HG03039 (cell line): ENCODE measurements at regions not wholly inside any gene's neighbourhood (a gene's known extent, or its start where the extent isn't known, plus 50 kb on each side); places are given as distances from the start of the nearest gene placed in this dataset.

ENCODE experiments used
- ATAC-seq: cut with Tn5 transposase; IDR thresholded peaks from one replicate; pipeline ENCODE4 v1.9.1; 2021; ENCODE audit warnings: mild to moderate bottlenecking, moderate library complexity; ENCODE audit not compliant: unreplicated experiment

DNA sequence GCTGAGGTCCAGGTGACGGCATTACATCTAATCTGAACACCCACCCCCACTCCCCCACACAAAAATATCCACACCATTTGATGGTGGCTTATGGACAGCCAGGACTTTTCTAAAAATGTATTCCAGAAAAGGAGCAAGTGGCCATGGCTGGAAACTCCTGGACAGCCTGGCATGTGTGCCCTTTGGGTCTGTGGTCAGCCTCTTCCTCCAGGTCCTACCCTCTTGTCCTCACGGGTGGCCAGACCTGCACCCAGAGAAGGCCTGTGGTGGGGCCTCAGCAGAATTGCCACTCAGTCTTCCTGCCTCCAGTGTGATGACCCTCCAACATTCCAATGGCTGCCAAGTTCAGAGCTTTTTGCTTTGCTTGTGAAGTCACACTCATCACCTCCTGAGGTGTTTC, 600.6 kb downstream of the AJAP1 start:
- no peak for ATAC-seq

DNA sequence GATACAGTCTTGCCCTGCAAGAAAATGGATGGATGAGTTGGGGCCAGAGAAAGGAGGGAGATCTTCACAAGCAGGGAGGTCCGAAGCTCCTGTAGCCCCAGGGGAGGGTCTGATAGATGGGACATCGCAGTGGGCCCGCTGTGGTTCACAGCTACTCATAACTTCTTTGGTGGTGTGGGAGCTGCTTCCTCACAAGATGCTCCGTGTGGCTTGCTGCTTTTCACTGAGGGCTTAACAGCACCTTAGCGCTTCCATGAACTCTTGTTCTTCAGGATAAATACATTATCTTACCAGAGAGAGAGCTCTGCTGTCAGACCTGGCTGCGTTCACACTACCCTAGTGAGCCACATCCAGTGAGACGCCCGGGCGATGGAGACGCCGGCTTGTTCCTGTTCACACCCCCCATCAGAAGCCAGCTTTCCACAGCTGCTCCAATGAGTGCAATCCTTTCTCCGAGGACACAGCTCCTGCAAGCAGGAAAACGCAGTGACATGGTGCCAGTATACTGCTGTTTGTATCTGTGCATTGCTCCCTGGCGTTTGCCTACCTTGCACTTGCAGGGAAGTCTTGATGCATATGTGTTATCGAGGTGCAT, 599.8 kb downstream of the AJAP1 start:
- ATAC-seq, result no peak

DNA sequence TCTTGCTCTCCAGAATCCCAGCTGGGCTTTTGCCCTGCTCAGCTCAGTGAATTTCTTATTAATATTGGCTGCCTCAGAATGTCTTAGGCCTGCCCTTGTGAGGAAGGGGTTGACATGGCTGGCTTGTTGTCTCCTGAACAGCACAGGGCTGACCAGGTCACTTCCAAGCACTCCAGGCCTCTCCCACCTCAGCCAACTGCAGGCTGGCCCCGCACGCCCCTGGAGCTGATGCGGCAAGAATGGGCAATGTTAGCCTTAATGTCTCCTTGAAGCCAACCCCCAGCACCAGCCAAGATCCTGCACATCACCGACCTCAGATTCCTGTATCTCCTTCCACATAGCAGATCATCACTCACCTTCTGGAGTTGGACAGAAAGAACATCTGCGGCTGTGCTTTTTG, 598.6 kb downstream of the AJAP1 start:
- no peak for ATAC-seq

DNA sequence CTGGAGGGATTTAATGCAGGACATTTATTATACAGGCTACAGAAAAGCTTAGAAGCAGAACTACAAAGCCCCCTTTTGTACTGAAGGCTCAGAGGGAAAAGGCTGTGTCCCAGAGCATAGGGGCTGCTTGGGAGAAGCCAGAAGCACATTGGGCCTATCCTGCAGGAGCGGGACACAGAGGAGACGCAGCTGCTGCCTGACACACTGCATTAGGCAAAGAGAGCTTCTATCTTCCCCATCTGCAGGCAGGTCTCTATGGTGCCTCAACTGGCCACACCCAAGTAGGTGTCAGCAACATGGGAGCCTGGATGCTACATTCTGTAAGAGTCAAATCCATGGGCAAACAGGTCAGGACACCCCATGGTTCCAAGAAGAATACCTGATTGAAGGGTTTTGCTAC, 595.9 kb downstream of the AJAP1 start:
- no peak for ATAC-seq

DNA sequence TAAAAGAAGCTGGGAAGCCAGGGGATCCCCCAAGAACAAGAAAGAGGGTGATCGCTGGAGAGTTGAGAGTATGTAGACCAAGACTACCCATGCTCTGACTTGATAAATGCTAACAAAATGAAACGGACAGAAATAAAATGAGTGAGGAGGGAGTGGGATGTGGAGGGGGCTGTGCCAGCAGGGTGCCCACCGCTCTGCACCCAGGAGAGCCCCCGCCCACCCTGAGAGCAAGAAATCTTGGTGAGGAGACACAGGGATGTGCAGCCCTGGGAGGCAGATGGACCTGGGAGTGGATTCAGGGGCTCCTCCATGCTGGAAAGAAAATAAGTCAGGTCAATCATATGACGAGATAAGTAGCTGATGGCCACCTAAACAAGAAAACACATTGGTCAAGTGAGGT, 590.9 kb downstream of the AJAP1 start:
- ATAC-seq, result no peak

DNA sequence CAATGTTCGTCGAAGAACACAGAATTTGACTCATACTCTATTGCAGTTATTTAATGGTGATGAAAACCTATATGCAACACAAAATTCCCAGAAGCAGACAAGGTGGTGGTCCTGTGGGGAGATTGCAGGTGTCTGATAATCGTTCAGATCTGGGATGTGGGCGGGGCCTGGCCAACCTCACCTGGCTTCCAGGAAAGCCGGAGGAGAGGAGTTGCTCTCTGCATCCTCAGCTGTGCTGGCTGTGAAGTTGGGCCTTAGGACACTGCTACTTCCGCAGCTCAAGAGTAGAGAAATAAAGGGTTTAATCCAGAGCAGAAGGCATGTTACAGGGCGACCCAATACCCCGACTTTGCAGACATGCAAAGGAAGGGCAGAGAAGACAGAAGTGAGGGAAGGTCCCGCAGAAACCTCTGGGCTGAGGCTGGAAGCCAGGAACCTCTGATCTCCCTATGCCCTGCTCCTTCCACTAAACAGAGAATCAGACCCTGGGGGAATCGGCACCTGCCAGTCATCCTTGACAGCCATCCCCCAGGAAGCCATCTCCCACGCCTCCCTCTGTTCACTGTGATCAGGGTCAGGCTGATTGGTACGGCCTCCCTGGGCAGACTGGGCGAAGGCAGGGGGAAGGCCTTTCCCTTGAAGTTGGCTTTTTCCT, 590.3 kb downstream of the AJAP1 start:
- no peak for ATAC-seq

DNA sequence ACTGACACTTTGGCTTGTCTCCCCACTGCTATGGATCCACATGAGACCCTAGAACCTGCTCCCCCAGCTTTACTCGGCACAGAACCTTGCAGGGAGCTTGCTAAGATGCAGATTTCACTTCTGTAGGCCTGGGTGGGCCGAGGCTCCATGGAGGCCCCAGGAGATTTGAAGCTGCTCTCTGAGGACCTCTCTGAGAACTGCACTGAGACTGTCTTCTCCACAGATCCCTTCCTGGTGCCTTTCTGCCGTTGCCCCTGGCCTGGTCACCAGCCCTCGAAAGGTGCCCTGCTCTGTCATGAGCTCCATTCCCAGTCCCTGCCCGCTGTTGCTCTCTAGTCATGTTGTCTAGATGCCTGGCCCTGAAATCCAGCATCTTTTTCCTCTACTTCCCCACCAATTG, 588.4 kb downstream of the AJAP1 start:
- no peak for ATAC-seq

DNA sequence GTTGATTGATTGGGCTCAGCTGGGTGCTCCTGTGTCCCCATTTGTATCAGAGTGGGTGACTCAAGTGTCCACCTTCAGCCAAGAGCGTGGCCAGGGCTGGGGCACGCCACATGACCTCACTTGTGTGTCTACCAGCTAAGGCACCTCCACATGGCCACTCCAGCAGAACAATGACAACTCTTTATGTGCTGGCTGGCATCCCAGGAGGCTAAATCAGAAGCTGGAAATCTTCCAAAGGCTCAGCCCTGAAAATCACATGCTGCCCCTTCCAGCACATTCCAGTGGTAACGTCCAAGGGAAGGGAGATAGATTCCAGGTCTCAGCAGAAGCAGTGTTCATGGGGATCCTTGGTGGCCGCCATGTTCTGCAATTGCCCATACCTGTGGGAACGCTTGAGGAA, 585.5 kb downstream of the AJAP1 start:
- ATAC-seq, result no peak

DNA sequence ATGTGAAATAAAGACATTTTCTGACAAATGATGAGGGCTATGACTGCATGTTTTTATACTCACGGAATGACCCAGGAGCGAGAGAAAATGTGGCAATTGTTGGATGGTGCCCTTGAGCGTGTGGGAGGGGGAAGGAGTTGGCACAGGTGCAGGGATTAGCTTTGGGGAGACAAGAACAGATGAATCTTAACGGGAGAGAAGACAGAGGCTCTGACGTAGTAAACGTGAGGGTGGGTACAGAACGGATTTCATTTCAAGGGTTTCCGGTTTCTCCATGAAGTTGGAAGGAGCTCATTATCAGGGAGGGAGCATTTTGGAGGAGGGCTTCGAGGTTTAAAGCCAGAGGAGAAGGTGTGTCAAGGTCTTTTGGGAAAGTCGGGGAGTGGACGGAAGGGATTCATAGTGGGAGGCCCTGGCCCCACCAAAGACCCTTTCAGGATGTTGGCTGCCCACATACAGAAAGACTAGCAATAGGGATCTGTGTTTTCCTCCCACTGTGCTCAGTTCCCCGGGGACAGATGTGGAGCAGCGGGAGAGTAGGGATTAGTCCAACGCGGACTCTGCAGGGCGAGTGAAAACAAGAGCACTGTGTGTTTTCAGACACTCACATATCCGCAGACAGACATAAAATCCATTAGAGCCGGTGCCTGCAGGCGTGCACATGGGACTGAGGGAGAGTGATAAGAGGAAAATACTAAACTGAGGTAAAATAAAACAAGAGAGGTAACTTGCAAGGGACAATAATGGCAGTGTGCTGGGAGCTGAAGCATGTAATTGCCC, 584.1 kb downstream of the AJAP1 start:
- ATAC-seq, result no peak

DNA sequence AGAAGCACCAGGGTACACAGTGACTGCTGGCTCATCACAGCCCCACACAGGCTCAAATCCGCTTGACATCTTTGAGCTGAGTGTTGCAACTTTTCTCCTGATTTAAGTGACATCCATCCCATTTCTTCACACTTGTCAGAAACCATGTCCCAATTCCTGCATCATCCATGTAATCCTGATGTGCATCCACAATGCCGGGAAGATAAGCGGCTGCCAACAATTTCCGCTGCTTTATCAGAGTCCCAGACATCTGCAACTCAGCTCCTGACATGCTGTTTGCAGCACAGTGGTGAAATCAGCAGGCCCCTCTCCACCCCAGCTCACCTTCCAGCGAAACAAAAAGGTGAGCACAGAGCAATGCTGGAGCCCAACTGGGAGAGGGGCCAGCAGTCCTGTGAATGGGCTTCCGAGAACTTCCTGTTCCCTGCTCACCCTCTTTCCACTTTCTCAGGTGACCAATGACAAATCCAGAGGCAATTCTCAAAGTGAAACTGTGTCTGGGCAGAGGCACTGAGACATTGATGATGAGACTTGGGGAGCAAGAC, 581.0 kb downstream of the AJAP1 start:
- no peak for ATAC-seq

DNA sequence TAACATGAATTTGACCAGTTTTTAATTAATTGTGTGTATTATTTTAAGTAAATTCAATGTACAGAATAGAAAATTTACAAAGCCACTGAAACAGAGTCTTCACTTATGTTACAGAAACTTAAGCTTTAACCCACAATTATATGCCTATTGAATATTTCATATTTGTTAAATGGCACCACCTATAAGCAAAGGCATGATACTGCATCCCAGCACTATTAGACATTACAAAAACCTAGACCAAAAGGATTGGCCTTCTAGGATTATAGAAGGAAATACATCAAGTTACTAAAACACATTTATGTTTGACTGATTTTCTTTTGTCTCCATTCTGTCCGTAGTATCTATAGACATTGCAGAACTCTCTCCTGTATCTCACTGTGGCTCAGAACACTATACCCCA, 578.1 kb downstream of the AJAP1 start:
- ATAC-seq, result no peak

DNA sequence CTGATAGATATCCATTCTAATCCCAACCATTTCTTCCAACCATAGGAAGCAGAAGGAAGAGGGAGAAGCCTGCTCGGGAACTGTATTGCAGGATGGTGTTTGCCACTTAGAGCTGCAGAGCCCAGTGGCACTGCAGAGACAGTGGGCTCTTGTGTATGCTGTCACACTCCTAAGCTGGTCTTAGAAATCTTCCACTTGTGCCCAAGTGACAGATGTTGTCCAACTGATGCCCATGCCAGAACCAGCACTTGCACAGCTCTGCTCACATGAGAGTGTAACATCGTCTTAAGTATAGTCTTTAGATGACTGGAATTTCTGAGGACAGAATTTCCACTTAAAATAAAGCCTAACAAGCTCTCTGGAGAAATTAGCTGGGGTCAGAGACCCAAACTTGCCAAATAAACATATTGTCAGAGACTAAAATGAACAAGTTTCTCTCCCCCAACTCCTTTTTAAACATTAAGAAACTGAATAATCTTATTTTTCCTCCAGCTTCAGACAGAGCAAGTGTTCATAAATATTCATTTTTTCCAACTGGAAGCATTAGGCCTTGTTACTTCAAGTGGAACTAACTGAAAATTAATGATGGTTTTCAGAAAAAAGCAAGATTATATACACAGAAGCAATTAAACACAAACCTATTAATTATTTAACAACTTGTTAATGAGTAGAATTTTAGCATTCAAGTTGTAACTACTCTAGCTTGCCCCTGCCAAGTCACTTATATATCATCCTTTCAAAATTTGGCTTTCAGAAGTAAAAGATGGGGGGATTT, 577.3 kb downstream of the AJAP1 start:
- no peak for ATAC-seq

DNA sequence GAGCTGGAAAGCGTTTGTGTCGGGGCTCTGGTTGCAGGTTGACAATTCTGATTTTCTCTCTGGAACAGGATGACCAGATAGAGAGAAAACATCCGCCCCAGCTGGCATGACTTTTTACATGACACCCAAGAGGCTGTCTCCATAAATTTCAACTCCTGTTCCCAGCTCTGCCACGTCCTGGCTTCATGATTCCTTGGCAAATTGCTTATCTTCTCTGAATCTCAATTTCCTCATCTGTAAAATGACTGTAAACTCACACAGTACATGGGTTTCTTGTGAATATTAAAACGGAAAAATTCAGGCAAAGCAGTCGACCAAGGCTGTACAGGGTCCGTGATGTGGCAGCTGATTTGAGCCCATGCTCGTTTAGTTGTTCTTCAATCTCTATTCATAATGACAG, 572.7 kb downstream of the AJAP1 start:
- ATAC-seq, result no peak

DNA sequence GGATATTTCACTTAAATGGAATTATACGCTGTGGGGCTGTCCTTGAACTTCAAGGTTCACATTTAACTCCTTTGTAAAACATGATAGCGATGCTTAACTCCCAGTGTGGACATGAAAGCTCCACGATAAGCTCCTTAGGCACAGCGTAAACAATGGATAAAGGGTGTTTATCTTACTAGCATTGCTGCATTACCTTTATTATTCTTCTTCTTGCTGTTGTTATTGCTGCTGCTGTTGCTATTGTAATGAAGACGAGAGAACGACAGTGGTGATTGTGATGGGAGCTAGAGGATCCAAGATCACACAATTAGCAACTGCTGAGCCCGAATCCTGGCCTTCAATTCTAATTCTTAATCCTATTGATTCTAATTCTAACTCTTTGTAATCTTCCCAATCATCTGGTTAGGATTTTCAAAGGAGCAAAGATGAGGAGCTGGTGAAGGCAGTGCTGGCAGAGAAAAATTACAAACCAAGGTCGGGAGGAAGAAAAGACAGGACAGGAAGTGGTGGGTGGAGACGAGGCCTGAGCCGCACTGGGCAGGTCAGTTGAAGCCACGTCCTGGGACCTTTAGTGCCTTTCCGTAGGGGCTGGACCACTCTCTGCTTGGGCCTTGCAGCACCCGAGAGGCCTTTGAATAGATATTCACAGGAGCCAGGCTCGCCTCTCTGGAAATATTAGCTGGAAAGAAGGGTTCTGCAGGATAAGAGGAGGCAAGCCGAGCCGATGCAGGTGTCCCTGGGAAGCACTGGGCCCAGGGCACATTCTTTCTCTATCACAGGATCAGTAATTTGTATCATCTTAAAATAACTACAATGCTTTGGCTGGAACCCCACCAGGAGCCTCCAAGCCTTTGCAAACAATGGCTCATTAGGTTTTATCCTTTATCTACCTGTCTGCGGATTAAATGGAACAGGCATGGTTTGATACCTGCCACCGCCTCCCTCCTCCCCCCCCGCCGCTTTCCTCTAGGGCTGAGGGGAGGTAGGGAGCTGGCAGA, 571.6 kb downstream of the AJAP1 start:
- no peak for ATAC-seq

DNA sequence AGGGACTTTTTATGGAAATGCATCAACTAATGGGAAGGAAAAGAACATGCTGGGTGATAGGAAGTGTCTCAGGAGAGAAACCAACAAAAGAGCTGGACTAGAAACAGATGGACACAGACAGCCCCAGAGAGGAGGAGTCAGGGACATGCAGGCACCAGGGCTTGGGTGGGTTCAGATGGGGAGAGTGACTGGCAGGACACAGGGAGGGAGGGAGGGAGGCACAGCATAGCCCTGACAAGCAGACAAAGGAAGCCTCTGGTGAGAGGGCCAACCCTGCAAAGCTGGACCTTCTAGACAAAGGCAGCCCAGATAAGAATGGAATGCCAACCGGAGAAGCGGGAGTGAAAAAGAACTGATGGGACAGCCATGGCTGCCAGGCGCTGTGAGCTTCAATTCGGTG, 568.8 kb downstream of the AJAP1 start:
- no peak for ATAC-seq

DNA sequence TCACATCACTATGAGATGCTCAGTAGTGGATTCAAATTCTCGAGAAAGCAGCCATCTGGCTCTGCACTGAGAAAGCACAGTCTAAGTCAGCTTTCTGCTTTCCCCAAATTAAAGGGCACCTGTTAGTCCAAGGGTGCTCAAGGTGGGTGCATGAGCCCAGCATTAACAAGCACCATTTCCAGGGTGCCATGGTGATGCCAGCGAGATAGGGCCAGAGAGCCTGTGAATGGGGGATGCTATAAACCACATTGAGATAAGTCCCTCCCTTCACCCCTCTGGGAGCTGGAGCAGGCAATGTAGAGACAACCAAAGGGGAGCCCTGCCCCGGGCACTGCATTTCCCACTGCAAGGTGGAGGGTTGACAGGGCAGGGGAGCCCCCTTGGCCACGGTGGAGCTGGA, 568.2 kb downstream of the AJAP1 start:
- no peak for ATAC-seq

DNA sequence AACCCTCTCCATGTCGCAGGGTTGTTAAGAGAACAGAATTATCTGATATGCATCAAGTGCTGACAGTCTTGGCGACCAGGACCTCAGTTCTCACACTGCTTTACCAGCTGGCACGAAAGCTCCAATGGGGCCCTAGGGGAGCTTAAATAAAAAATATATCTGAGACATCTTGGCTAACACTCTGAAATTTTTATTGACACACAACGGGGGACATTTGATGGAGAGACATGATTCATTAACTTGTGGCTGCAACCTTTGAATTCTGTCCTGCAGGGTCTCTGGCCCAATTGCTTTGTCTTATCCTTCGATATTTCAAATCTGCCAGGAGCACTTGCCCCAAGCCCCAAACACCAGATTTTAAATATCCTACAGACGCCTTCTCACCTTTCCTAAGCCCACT, 567.0 kb downstream of the AJAP1 start:
- ATAC-seq, result no peak

DNA sequence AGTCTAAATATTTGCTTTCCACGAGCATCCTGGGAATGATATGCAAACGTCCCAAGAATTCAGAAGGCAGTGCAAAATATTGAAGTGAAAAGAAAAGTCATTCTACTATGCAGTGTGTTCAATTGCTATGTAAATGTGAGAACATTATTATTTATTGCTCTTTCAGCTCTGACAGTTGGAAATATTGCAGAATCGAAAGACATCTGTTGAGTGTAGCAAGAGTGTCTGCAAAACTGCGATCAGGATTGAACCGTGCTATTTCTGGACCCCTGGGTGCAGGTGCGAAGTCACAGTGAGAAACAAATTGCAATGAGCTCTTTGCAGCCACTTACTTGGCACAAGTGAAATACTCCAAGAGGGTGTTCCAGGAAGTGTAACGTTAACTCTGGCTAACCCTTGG, 566.4 kb downstream of the AJAP1 start:
- ATAC-seq, result no peak

DNA sequence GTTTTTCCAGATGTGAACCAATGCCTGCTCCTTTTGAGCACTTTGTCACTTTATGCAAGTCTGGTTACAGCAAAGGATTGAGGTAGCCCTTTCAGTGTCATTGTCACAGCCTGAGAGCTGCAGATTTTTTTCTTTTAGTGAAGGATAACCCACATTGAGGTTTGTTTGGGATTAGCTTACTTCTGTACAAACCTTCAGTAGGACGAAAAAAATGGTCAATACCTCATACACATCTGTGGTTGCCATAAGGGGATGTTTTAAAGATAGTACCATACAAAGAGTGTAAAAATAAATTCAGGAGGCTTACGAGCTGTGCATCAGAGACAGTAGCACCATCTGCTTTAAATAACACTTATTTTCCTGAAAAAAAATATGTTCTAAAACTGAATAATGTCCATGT, 566.0 kb downstream of the AJAP1 start:
- no peak for ATAC-seq

DNA sequence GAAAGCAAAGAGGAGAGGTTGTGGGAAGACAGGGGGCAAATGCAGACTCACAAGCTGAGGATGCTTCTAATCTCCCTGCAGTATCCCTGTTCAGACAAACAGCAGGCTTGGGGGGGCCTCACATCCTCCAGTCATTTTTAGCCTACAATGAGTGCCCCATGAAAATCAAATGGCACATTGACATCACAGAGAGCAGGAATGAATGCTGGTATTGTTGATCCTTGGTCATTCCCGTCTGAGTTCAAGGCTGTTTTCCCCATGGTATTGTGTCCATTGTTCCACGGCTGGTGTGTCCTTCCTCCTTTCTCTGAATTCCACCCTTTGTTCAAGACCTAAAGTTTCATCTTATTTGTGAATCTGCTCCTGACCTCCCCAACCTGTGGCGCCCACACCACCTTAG, 545.6 kb downstream of the AJAP1 start:
- ATAC-seq, result no peak
